Left renal pelvis (tissue), 4 donors: ENCODE measurements at regions not wholly inside any gene's neighbourhood (a gene's known extent, or its start where the extent isn't known, plus 50 kb on each side); places are given as distances from the start of the nearest gene placed in this dataset.

Experiments
- DNase-seq, 4 donors: peaks; one replicate each; pipeline ENCODE4 v3.0.0-alpha.2; 2013; ENCODE audit warnings: low read depth in 4 of 4, low spot score in 3 of 4

DNA sequence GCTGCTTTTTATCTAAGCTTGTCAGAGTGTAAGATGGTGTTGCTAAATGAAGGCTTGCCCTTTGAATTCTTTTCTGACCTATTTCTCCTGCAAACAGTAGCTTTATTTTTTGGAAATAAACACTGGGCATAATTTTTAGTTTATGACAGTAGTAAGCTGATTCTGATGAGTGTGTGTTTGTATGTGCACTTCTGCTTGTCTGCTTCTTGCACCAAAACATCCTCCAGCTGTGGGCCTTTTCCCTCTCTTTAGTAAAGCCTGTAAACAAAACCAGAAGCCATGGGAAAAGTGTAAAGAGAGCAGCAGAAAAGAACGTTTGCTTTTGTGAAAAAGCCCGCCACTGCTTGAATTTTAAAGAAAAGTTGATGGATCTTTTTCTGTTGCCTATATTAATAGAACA, 136.4 kb upstream of the IL12A start:
- no peak for DNase-seq

DNA sequence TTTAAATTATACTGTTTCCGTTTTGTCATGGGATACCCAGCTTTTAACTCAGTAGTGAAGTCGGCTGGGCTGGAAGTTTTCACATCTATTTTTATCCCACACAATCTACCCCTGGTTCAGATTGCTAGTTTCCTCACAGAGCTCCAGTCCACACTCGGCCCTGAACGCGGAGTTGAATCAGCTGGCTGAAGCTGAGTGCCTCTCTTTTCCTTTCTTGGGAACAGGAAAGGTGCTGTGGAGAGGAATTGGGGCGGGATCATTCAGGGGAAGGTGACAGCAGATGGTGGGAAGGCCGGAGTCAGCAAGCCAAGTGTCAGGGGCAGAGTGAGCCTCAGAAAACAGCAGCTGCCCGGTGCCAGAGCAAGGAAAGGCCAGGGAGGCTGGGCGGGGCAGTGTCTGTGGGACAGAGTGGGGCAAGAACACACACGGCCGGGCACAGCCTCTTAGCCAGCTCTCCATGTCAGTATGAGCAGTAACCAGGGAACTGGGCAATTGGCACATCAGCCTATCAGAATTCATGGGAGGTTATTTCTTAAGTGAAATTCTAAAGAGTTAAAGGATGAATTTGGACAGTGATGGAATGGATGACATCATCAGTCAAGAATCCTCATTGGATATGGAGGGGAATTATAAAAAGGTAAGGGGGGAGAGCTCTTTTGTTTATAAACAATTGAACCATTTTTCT, 135.7 kb upstream of the IL12A start:
- DNase-seq: no peak

DNA sequence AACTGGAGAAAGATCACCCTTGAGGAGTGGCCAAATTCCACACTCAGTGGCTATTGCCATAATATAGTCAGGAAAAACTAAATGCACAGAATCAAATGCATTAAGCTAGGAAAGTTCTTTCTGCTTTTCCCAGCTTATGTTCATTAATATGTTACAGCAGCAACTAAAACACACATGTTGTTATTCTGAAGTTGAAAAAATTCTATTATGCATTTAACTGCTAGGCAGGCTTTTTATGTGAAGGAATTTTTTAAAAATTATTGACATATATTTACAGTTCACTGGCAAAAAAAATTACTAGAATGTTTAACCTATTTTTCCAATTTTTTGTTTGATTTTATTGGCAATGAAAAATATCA, 135.2 kb upstream of the IL12A start:
- no peak for DNase-seq

DNA sequence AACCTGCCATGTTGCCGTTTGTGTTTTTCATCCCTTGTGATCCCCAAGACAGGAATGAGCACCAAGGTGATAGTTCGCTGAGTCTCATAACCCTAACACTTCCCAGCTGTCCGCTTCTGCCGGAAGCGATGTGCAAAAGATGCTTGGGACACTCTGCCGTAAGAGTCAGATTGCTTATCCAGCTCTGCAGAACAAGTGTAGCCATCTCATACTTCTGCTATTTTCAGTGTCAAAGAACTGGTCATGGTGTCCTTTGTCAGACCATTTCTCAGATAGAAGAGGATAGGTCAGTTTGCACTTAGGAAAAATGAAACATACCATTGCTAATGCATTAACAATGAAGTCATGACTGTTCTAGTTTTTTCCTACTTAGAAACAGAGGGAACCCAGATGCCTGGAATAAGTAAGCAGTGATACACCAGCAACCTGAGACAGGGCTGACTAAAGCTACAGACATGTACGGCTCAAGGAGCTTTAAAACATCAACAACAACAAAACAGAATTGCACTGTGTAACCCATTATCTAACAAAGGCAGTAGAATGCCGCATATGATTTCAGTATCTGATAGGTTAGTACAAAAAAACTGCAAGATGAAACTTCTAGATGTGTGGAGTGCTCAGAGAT, 134.0 kb upstream of the IL12A start:
- DNase-seq: no peak

DNA sequence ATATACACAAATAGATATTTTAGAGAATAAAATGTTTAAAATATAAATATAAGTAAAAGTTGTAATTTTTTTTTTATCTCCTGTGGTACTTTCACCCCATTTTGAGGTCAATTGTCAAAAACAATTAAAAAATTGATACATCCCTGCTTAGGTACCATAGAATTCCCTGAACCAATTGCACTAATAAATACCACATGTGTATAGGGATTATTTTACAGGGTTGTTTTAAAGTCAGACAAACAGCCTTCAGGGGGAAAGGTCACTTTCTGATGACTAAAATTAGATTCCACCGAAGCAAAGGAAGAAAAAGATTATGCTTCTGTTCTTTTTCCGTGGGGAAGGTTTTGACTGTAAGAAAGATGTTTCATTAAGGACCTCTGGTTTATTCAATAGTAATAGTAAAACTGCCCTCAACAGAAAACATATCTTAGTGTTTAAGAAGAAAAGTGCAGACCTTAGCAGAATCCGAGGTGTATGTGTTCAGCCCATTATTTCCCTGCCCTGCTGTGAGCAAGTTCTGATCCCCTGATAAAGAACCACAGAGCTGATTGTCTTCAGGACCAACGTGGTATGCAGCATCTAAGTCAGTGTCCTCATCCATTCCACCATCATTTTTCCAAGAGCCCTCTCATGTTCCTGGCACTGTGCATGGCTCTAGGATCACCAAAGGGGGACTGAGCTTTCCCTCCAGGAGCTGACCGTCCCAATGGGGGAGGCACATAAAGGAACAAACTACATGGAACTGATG, 132.9 kb upstream of the IL12A start:
- DNase-seq: no peak

DNA sequence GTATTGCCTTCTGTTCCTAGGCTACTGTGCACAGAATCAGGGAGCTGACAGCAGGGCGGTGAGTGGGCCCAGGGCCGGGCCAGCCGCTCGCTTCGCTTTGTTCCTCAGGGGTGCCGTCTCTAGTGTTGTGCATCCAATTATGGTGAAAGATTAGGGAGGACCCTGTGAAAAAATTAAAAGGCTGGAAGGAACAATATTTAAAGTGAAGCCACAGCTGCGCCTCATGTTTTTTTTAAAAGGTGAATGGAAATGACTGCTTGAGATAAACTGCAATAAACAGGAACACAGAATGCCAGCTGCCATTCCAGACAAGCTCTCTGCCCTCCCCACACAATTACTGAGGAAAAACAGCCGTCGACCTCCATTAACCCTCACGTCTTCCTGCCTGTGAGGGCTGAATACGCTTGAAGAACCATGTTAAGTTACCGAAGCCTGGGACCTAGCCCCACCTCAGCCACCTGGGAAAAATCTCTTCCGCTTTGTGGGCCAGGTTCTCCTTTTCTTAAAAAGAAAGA, 132.0 kb upstream of the IL12A start:
- no peak for DNase-seq

DNA sequence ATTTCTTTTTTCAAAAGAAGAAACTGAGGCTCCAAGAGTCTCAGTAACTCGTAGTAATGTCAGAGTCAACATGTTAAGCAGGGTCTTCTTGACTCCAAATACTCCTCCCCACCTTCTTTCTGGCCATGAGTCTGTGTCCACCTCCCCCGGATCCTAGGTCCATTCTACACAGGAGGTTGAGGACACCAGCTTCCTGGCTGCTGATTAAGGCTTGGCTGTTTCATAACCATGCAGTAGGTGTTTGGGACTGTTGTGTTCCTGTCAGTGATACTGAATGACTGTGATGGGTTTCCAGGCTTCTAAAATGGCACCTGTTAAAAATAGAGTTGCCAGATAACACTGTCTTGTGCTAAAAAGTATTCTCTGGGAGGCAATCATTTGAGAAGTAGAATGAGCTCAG, 130.8 kb upstream of the IL12A start:
- DNase-seq: no peak

DNA sequence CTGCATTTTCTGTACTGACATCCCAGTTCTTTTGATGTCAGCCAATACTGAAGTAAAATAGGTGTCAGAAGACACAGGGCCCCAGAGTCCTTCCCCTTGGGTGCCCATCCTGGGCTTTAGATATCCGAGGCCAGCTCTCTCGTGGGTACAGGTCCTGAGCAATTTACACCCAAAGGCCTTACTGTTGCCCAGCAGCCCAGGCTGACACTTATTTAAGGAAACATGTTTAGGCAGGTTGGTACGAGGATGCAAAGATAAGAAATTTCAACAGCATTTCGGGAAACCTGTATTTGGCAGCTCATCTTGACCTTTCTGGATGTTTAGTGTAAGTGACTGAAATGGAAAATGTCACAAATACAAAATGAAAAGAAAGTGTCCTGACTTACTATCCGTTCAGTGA, 130.0 kb upstream of the IL12A start:
- no peak for DNase-seq

DNA sequence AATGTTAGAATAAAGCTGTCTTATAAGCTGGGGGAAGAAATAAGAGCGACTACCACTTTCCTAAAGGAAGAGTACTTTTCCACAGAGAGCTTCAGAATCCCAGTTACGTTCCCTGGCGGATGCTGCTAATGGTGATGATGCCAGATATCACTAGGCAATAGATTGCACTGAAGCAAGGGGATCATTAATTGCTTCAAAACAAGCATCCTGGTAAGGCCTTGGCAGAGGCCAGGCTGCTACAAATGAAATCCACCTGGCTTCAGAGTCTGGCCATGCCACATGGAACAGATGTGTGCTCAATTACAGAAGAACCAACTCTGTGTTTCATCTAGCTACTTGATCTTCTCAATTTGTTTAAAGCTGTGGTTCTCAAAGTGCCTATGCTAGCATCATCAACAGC, 129.2 kb upstream of the IL12A start:
- no peak for DNase-seq

DNA sequence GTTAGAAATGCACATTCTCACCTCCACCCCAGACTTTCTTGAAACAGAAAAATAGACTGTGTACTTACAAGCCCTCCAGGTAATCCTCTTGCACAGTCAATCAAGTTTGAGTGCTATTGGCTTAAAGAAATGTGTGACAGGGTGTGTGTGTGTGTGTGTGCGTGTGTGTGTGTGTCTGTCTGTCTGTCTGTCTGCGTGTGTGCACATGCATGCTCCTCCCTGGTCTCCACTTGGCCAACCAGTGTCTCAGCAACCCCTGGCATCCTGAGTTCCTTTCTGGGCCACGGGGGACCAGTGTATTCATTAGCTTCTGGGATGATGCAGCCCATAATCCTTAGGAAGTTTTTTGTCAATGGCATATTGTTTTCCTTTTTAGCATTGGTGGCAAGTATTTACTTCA, 128.8 kb upstream of the IL12A start:
- DNase-seq: no peak

DNA sequence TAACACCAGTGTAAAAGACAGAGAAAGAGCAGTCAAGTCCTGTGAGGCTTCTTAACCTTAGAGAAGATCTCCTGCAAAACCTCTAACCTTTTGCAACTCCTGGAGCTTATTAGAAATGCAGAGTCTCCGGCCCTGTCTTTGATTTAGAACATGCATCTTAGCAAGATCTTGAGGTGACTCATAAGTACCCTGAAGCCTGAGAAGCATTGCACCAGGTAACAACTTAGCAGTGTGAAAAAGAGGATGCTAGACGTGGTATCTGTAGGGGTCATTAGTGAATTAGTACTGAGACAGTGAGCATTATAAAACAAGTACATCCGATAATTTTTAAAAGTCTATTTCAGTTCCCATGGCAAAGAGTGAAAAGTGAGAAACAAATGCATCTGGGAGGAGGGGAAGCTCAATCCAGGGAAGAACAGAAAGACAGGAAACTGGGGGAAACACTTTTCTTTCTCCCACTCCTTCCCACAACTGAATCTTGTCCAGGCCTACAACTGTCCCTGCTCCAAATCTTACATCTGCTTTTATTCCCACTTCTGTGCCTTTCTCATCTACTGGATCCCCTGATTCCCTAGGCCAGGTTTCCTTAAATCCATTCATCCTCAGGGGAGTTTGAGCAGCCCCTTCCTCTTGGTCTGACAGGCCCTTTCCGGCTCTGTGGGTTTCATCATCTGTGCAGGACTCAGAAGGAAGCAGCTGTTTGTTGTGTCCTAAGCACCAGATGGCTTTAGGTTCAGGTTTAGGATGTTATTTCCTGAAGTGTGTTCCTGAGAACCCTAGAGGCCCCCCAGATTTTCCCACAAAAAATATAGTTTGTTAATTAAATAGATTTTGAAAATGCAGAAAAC, 128.1 kb upstream of the IL12A start:
- DNase-seq: no peak

DNA sequence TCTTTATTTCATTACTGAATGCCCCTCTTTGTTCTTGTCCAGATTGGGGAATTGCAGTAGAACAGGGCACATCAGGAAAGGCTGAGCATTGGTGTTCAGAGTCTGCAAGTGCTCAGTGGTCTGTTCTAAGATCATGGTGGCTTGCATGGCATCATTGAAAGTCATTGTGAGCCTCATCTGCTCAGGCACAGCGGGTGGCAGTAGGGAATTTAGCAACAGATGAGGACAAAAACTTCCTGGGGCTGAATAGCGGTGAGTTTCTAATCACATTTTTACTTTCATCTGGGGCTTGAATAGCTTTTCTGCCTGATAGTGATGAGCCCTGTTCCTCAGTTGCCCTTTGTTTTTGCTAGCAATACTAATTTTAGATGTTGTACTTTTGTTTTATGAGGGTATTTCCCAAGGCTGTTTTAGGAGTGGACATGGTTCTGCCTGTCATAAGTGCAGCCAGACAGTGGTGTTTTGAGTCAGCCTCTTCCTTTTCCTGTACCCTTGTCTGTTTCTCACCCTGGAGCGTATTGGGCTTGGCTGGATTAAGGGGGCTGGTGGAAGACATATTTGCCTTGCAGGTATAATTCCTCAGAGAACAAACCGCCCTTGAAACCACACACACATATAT, 127.2 kb upstream of the IL12A start:
- DNase-seq: no peak

DNA sequence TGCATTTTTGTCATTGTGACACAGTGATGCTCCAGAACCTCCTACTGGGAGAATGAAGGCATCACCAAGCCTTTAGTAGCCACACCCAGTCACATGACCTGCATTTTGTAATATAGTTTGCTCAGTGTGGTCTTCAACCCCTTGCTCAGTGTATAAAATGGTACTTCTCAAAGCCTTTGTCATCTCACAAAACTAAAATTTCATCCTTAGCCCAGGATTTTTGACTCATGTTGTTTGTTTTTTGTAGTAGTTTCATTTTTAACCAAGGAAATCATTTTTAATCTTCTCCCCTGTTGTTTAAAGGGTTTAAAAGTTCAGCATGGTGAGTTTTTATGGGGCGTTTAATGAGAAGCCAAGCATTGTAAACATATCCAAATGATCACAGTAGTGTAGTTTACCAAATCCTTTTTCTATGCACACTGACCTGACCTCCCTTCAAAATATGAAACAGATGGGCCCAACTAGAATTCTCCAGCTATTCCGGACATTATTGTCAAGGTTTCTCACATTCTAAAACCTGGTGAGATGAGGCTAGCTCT, 123.5 kb upstream of the IL12A start:
- no peak for DNase-seq

DNA sequence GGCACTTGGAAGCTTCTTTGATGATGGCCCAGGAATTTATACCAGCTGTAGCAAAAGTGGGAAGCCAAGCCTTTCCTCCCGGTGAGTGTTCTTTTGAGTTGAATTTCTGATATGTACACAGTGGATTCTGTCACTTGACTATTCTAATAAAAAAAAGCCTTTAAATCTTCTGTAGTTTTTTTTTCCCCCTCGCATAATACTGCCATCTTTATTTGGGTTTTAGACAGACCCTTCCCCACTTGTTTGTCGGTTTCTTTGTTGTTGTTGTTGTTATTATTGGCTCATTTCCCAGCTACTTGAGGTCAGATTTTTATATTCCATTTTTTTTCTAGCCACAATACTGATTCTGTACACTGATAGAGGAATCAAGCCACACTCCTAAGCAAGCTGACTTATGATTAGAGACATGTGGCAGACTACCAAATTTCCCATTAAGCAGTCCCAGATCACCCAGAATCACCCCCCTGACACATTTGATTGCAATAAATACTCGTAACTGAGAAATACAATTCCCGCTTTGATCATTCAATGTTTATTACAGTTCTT, 122.4 kb upstream of the IL12A start:
- DNase-seq: no peak

DNA sequence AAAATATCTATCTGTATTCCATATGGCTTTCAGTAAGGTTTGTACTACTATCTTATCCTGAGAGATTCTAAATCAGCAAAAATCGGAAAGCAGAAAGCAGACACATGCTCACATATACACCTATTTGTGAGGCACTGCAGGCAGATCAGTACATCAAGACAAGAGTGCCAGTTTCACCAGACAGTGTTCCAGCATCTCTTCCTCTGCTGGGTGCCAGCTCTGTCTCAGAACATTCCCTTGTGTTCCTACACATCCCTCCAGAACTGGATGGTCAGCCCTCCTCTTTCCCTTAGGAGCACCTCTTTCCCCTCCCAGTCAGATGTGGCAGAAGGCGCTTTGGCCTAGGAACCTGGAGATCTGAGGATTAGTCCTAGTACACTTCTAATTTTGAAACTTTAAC, 121.3 kb upstream of the IL12A start:
- no peak for DNase-seq

DNA sequence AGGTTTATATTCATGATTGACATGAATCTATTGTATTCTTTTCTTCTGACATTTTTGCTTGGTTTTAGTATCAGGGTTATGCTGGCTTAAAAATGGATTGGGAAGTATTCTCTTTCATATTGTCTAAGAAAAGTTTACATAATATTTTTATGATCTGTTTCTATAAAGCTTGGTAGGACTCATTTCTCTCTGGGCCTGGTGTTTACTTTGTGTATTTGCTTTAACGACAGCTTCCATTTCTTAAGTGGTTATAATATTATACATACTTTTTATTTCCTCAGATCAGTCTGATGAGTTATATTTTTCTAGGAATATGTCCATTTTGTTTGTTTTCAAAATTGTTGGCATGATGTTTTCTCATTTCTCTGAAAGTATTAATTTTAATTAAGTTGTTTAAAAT, 117.9 kb upstream of the IL12A start:
- DNase-seq: no peak

DNA sequence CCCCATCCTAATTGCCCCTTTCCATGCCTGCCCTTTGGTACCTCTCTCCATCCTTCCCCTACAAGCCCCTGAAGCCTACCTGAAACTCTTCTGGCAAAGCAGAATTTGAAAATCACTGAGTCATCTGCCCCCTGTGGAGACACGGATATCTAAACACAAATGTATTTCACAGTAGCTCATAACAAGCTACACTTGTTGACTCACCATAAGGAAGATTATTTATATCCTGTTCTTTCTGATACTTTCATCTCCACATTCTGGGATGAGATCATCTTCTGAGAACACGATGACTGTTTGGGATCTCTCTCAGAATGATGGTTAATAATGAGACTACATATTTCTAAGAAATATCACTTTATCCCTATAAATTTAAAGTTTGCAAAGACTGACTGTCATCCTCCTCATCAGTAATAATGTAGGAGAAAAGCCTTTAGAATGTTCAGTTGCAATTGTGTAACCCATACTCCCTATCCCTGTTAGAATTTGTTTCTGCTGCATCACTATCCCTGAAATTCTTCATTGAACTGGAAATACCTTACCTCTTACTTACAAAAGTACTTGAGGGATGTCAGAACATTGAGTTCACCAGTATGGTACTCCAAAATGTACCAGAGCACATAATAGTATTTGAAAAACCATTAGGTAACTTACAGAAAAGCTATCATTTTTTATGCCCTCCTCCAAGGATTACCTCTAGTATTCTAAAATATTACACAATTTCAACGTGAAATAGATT, 116.1 kb upstream of the IL12A start:
- DNase-seq: no peak

DNA sequence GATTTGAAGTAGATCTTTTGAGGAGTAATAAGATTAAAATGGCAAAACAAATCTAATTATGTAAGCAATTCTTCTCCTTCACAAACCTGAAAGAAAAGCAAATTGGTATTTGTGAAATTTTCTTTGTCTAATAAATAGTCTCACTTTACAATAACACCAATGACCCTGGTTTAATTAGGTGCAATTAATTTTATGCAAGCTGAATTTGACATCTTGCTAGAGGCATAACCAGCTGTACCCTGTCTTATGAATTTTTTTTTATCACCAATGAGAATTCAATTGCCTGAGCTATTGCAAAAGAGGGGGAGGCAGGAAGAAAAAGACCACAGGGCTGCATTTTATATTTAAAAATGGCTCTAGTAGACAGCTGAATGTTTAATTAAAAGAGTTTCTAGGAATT, 113.5 kb upstream of the IL12A start:
- no peak for DNase-seq

DNA sequence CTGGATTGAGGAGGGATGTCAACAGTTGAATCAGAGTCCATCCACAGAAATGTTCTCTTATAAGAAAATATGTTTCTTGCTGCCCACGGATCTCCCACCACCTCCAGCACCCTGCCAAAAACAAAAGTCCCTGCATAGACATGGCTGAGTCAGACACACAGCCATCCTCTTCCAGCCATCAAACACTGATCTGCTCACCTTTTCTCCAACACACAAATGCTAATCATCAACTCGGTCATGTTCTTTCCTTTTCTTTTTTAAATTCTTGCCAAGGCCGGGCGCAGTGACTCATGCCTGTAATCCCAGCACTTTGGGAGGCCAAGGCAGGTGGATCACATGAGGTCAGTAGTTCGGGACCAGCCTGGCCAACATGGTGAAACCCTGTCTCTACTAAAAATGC, 110.7 kb upstream of the IL12A start:
- DNase-seq: no peak
